ENCODE measurements at regions not wholly inside any gene's neighbourhood (a gene's known extent, or its start where the extent isn't known, plus 50 kb on each side); places are given as distances from the start of the nearest gene placed in this dataset.

DNA sequence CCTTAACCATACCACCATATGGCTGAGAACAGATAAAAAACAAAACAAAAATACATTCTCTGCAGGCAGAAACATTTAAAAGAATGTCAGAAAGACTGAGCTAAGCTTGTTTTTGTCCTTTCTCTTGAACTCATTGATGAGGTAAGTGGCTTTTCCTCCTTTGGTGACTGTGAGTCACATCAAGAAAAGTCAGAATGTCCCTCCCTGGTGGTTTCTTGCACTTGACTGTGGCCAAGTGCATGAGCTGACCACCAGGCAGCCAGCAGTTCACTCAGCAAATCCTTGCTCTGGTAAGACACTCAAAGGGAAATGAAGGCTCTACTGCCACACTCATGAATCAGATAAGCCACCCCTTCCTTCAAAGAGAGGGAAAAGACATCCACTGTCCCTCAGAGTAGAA lies 970.9 kb downstream of the TAF11L14 start:
- Histone ChIP-seq H3K23ac (ENCODE audit: insufficient read length, low read depth, low read length) (no peak overlapping the region), H3K4ac (ENCODE audit: low read depth, low read length) (no peak overlapping the region), H2BK120ac (ENCODE audit: low read depth, low read length, poor library complexity, severe bottlenecking) (no peak overlapping the region), H4K91ac (ENCODE audit: insufficient read length, low read depth, low read length) (no peak overlapping the region), H2AK5ac (ENCODE audit: insufficient read length, low read length) (no peak overlapping the region), H2BK20ac (ENCODE audit: low read depth, low read length, poor library complexity, severe bottlenecking) (no peak overlapping the region), H4K8ac (replicated peaks; ENCODE audit: insufficient read length, low read depth, low read length) (no peak overlapping the region), H2BK15ac (ENCODE audit: low read depth, low read length) (no peak overlapping the region), H3K27ac (ENCODE audit: insufficient read length, low read depth, low read length) (no peak overlapping the region), H3K9me3 (ENCODE audit: control insufficient read depth, low read depth, low read length) (no peaks in the 10 kb centered on the region), H3K79me1 (ENCODE audit: insufficient read depth, low read depth, low read length, poor library complexity, severe bottlenecking) (no peaks in the 10 kb centered on the region), H4K20me1 (ENCODE audit: control insufficient read depth, insufficient read depth, insufficient read length) (no peaks in the 10 kb centered on the region), H4K5ac (ENCODE audit: insufficient read length, low read depth, low read length) (no peak overlapping the region), H3K4me1 (ENCODE audit: insufficient read depth, low read length) (peaks cover 2% of the 10 kb centered on the region; the same call in 1 of the 2 replicates), H2AFZ (ENCODE audit: low read length) (no peak overlapping the region), H3K27me3 (ENCODE audit: insufficient read depth, low read length) (no peaks in the 10 kb centered on the region), H2BK5ac (ENCODE audit: insufficient read length, low read length) (no peak overlapping the region), H3K56ac (ENCODE audit: insufficient read length, low read depth, low read length) (no peak overlapping the region), H3K4me2 (ENCODE audit: insufficient read depth, insufficient read length, low read length) (no peak overlapping the region), H3K9ac (ENCODE audit: extremely low read depth, insufficient read length, low read length) (no peak overlapping the region), H3K14ac (ENCODE audit: insufficient read depth, low read length) (no peak overlapping the region), H3T11ph (ENCODE audit: low read length) (no peak overlapping the region), H3K23me2 (ENCODE audit: insufficient read length, low read depth, low read length, poor library complexity, severe bottlenecking) (no peaks in the 10 kb centered on the region), H2BK12ac (ENCODE audit: insufficient read length, low read depth, low read length) (no peak overlapping the region), H3K18ac (ENCODE audit: insufficient read length, low read depth, low read length) (no peak overlapping the region), H3K79me2 (ENCODE audit: insufficient read depth, low read length) (no peaks in the 10 kb centered on the region)
- no peaks in the 10 kb centered on the region for H3K9me3 Mint-ChIP-seq
- peaks cover 4 to 29% of the 10 kb centered on the region in 2 experiments for H3K4me1 Mint-ChIP-seq
- H3K27ac Mint-ChIP-seq = peak overlapping the region in 1 of 3 experiments; percentile 34; a peak in 1 of 7 replicates
- TF ChIP-seq, protein P1, sequence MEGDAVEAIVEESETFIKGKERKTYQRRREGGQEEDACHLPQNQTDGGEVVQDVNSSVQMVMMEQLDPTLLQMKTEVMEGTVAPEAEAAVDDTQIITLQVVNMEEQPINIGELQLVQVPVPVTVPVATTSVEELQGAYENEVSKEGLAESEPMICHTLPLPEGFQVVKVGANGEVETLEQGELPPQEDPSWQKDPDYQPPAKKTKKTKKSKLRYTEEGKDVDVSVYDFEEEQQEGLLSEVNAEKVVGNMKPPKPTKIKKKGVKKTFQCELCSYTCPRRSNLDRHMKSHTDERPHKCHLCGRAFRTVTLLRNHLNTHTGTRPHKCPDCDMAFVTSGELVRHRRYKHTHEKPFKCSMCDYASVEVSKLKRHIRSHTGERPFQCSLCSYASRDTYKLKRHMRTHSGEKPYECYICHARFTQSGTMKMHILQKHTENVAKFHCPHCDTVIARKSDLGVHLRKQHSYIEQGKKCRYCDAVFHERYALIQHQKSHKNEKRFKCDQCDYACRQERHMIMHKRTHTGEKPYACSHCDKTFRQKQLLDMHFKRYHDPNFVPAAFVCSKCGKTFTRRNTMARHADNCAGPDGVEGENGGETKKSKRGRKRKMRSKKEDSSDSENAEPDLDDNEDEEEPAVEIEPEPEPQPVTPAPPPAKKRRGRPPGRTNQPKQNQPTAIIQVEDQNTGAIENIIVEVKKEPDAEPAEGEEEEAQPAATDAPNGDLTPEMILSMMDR (conservative IDR thresholded peaks at IDR 0.05) = no peak
- H3K27me3 Mint-ChIP-seq (ENCODE audit: low read depth) = no peaks in the 10 kb centered on the region
- peaks cover 0 to 23% (median 0%) of the 10 kb centered on the region in 3 experiments; a peak in 3 of 7 replicates for H3K36me3 Mint-ChIP-seq (ENCODE audit: insufficient read depth in 1 of 3, low read depth in 3 of 3)
- no peak for DNase-seq
- no peak overlapping the region for H3K4me3 Mint-ChIP-seq

All from H9 (cell line).